Keratinocyte (primary cell): ENCODE measurements at regions not wholly inside any gene's neighbourhood (a gene's known extent, or its start where the extent isn't known, plus 50 kb on each side); places are given as distances from the start of the nearest gene placed in this dataset.

Experiments used
- EZH2 ChIP-seq: IDR thresholded peaks from one replicate; pipeline ENCODE4 v1.6.1; 2012; ENCODE audit warnings: inconsistent platforms, mild to moderate bottlenecking, low read length, moderate library complexity
- TF ChIP-seq, protein P1 (sequence below), 3 experiments: IDR thresholded peaks in 1 of 3; conservative IDR thresholded peaks in 1 of 3; optimal IDR thresholded peaks in 1 of 3; 2 replicates in 2 of 3; 3 replicates in 1 of 3; pipeline versions ENCODE3 to v1.5.1; 2011; ENCODE audit warnings: low read length in 3 of 3, mild to moderate bottlenecking in 3 of 3, moderate library complexity in 2 of 3, control low read depth in 1 of 3, inconsistent platforms in 1 of 3; ENCODE audit not compliant: insufficient read depth in 2 of 3; ENCODE audit errors: extremely low read depth in 1 of 3

DNA sequence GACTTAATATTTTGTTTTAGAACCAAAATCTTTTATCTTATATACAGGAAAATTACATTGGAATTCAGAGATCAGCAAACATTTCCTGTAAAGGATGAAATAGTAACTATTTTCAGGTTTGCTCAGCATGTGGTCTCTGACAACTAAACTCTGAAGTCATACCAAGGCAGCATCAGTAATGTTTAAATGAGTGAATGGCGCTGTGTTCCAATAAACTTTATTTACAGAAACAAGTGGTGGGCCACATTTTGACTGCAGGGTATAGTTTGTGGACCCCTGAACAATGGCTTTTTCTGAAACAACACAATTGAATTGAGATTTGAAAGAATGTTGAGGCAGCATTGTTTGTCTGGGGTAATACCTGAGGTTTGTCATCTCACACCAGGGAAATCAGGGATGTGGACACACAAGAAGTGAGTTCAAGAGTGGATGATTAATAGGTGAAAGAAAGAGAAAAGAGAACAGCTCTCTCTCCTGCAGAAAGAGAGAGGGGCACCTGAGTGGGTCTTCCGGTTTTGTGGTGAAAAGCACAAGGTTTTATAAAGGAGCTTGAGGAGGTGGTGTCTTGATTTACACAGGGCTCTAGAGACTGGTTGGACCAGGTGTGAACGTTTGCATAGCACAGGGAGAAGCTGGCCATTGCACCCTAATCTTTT is 113.5 kb upstream of the VPREB1 start:
- TF ChIP-seq, protein P1, sequence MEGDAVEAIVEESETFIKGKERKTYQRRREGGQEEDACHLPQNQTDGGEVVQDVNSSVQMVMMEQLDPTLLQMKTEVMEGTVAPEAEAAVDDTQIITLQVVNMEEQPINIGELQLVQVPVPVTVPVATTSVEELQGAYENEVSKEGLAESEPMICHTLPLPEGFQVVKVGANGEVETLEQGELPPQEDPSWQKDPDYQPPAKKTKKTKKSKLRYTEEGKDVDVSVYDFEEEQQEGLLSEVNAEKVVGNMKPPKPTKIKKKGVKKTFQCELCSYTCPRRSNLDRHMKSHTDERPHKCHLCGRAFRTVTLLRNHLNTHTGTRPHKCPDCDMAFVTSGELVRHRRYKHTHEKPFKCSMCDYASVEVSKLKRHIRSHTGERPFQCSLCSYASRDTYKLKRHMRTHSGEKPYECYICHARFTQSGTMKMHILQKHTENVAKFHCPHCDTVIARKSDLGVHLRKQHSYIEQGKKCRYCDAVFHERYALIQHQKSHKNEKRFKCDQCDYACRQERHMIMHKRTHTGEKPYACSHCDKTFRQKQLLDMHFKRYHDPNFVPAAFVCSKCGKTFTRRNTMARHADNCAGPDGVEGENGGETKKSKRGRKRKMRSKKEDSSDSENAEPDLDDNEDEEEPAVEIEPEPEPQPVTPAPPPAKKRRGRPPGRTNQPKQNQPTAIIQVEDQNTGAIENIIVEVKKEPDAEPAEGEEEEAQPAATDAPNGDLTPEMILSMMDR (optimal IDR thresholded peaks at IDR 0.05 in 1 of 3, IDR thresholded peaks at IDR 0.05 in 1 of 3, conservative IDR thresholded peaks at IDR 0.05 in 1 of 3; ENCODE audit: extremely low read depth in 1 of 3, insufficient read depth in 2 of 3, low read length in 3 of 3), result no peak
- TF ChIP-seq EZH2, result no peak
